Calu3 (cell line): ENCODE measurements at regions not wholly inside any gene's neighbourhood (a gene's known extent, or its start where the extent isn't known, plus 50 kb on each side); places are given as distances from the start of the nearest gene placed in this dataset.

ENCODE experiments used
- BruUV-seq: library from RNA; stranded (reverse); fragments of 400-500 nt; replicated peaks from 2 replicates; lab custom pipeline; 2021; lab: Mats Ljungman, UMichigan
- CTCF ChIA-PET: fragments of 300-600 bp; sonication (Branson Sonifier 250); formaldehyde crosslinking; loops from one replicate; lab custom pipeline; 2022; ENCODE audit warnings: antibody characterized with exemption; lab: Charles Lee
- DNase-seq: peaks from one replicate; pipeline ENCODE4 v3.0.0; 2022
- H3K27ac Mint-ChIP-seq: one replicate; pipeline ENCODE4 v1.8.0; 2022; ENCODE audit warnings: mixed read lengths; ENCODE audit not compliant: unreplicated experiment
- H3K27me3 Mint-ChIP-seq: one replicate; pipeline ENCODE4 v1.8.0; 2022; ENCODE audit warnings: mixed read lengths; ENCODE audit not compliant: unreplicated experiment
- H3K36me3 Mint-ChIP-seq: one replicate; pipeline ENCODE4 v1.8.0; 2022; ENCODE audit warnings: mild to moderate bottlenecking, moderate library complexity, mixed read lengths; ENCODE audit not compliant: insufficient read depth, unreplicated experiment
- H3K4me1 Mint-ChIP-seq: one replicate; pipeline ENCODE4 v1.8.0; 2022; ENCODE audit warnings: mild to moderate bottlenecking, low read depth, mixed read lengths; ENCODE audit not compliant: unreplicated experiment
- H3K4me3 Mint-ChIP-seq: one replicate; pipeline ENCODE4 v1.8.0; 2022; ENCODE audit warnings: mild to moderate bottlenecking, low read depth, moderate library complexity, mixed read lengths; ENCODE audit not compliant: unreplicated experiment
- H3K9me3 Mint-ChIP-seq: one replicate; pipeline ENCODE4 v1.8.0; 2022; ENCODE audit warnings: low read depth, mixed read lengths; ENCODE audit not compliant: unreplicated experiment
- intact Hi-C: fragments of 100-400 bp; cut with micrococcal nuclease; formaldehyde crosslinking; loops from one replicate; pipeline ENCODE4 v1.10.0; 2022; ENCODE audit not compliant: unreplicated experiment
- TF ChIP-seq, protein P1 (sequence below): fragments of 200-600 bp; IDR thresholded peaks from one replicate; pipeline ENCODE4 v1.8.0; 2022; ENCODE audit warnings: antibody characterized with exemption; ENCODE audit not compliant: unreplicated experiment

DNA sequence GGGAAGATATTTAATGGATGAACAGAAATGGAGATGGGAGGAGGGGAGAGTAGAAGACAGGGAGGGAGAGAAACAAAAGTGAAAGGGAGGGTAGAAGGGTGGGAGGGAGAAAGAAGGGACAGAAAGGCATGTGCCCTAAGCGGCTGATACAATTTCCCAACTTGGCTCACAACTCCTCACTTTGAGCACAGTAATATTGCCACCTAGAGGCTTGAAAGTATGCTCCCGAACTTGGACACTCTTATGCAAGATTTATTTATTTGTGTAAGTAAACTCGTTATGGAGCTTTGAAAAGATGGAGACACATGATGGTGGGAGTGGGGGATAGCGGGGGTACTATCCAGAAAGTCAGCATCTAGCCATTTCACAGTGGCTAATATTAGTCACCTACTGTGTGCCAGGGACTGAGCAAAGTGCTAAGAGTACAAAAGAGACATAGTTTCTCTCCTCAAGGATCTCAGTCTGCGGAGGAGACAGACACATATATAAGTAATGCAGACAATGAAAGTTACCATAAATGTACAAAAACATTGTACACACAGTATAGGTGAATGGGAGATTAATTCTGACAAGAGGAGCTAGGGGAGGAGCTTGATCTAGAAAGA is 189.7 kb downstream of the SEC16B start:
- BruUV-seq = no TSS peak
- no peaks in the 10 kb centered on the region for H3K36me3 Mint-ChIP-seq
- no peak overlapping the region for H3K4me3 Mint-ChIP-seq
- no peaks in the 10 kb centered on the region for H3K4me1 Mint-ChIP-seq
- H3K27me3 Mint-ChIP-seq = peaks cover 64% of the 10 kb centered on the region
- no peak overlapping the region for H3K27ac Mint-ChIP-seq
- TF ChIP-seq, protein P1, sequence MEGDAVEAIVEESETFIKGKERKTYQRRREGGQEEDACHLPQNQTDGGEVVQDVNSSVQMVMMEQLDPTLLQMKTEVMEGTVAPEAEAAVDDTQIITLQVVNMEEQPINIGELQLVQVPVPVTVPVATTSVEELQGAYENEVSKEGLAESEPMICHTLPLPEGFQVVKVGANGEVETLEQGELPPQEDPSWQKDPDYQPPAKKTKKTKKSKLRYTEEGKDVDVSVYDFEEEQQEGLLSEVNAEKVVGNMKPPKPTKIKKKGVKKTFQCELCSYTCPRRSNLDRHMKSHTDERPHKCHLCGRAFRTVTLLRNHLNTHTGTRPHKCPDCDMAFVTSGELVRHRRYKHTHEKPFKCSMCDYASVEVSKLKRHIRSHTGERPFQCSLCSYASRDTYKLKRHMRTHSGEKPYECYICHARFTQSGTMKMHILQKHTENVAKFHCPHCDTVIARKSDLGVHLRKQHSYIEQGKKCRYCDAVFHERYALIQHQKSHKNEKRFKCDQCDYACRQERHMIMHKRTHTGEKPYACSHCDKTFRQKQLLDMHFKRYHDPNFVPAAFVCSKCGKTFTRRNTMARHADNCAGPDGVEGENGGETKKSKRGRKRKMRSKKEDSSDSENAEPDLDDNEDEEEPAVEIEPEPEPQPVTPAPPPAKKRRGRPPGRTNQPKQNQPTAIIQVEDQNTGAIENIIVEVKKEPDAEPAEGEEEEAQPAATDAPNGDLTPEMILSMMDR = peak; percentile 52
- CTCF ChIA-PET = interaction anchor here (0.6 to 1.4 kb wide), 3 partner anchors 11 to 524 kb away, joined by 3 to 4 read pairs (median 3); no protein-coding TSS in a partner anchor
- intact Hi-C loops = loop anchor here (1.0 to 5.0 kb wide), 4 partner anchors 167 to 883 kb away; no protein-coding TSS in a partner anchor
- peak; percentile 23 for DNase-seq
- H3K9me3 Mint-ChIP-seq = no peaks in the 10 kb centered on the region

DNA sequence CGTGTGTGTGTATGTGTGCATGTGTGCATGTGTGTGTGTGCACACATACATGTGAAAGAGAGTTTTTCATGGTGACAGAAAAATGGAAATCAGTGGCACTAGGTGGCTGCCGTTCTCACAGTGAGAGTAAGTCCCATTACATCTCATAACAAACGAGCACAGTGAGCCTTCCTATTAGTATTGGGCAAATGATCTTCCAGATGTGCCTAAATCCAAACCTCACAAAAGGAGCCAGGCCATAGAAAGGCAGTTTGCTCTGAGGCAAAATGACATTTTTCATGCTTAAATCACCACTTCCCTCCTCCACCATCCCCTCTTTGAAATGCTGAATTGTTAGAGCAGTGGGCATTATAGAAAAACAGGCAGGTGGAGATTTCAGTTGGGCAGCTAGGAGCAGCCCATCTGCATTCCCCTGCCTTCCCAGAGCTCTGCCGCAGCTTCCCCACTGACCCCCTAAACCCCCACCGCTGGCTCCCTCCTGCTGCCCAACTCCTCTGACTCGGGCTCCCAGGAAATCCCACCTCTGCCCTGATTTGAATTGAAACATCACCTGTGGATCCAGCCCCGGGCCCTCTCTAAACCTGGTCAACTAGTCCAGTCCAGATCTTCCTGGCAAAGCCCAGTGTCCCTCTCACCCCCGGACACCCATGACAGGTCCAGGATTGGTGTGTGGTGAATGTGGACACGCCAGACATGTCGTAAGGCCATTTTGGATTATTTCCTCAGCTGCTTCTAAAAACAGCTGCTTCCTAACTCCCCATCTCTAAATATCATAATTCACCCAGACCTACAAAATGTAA is 190.5 kb downstream of the SEC16B start:
- intact Hi-C loops = loop anchor here (2.0 kb wide), 1 partner anchor 211 kb away; no protein-coding TSS in a partner anchor
- DNase-seq = no peak
- H3K27ac Mint-ChIP-seq = no peak overlapping the region
- H3K4me3 Mint-ChIP-seq = no peak overlapping the region
- no peaks in the 10 kb centered on the region for H3K9me3 Mint-ChIP-seq
- no TSS peak for BruUV-seq
- no peaks in the 10 kb centered on the region for H3K36me3 Mint-ChIP-seq
- H3K4me1 Mint-ChIP-seq = no peaks in the 10 kb centered on the region
- peaks cover 63% of the 10 kb centered on the region for H3K27me3 Mint-ChIP-seq
- CTCF ChIA-PET = interaction anchor here (1.4 kb wide), 1 partner anchor 523 kb away, joined by 4 read pairs; no protein-coding TSS in a partner anchor
- TF ChIP-seq, protein P1 = no peak

GRCh38 chr1:177775924-177776323 is 193.9 kb downstream of the SEC16B start:
- no peak overlapping the region for H3K4me3 Mint-ChIP-seq
- intact Hi-C loops = no loop called here

DNA sequence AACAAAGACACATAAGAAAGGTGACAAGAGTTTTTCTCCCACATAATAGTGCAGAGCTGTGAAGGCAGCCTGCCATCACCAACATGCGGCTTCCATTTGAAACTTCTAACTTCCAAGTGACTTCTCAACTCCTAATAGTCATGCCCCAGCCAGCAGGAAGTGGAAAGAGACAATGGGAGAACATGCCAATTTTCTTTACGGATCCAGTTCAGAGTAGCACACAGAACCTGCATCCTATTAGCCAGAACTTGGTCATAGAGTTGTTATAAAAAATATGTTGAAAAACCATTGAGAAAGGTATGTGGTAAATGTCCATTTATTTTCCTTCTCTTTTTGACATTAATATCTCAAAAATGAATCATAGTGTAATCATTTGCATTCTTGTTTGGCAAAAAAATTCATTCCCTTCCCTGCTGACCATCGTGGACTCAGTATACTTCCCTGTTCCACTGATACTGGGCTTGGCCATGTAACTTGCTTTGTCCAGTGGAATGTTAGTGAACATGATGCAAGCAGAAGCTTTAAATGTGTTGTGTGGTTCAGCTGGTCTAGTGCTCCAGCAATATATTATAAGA is 197.4 kb downstream of the SEC16B start:
- CTCF ChIA-PET = no interaction called here
- intact Hi-C loops = no loop called here

More at GRCh38 chr1:177775924-177776323, 193.9 kb downstream of the SEC16B start:
- H3K27ac Mint-ChIP-seq = no peak overlapping the region
- DNase-seq = no peak
- H3K9me3 Mint-ChIP-seq = no peaks in the 10 kb centered on the region
- H3K36me3 Mint-ChIP-seq = no peaks in the 10 kb centered on the region
- CTCF ChIA-PET = no interaction called here
- TF ChIP-seq, protein P1 = no peak
- H3K4me1 Mint-ChIP-seq = no peaks in the 10 kb centered on the region
- peaks cover 32% of the 10 kb centered on the region for H3K27me3 Mint-ChIP-seq
- BruUV-seq = no TSS peak

More for the DNA sequence above, 197.4 kb downstream of the SEC16B start:
- Mint-ChIP-seq H3K4me3 (no peak overlapping the region), H3K36me3 (no peaks in the 10 kb centered on the region), H3K27ac (no peak overlapping the region), H3K27me3 (peaks cover 13% of the 10 kb centered on the region), H3K4me1 (no peaks in the 10 kb centered on the region), H3K9me3 (no peaks in the 10 kb centered on the region)
- BruUV-seq = no TSS peak
- DNase-seq = no peak
- TF ChIP-seq, protein P1 = no peak
